B cell (primary cell): ENCODE measurements at regions not wholly inside any gene's neighbourhood (a gene's known extent, or its start where the extent isn't known, plus 50 kb on each side); places are given as distances from the start of the nearest gene placed in this dataset.

Experiments used
- EZH2 ChIP-seq: IDR thresholded peaks from 2 replicates; pipeline ENCODE4 v1.6.1; 2012; ENCODE audit warnings: borderline replicate concordance, low read depth, mild to moderate bottlenecking, moderate library complexity, low read length; ENCODE audit not compliant: insufficient read depth, poor library complexity, severe bottlenecking
- TF ChIP-seq, protein P1 (sequence below): fragments of 200-600 bp; IDR thresholded peaks from one replicate; pipeline ENCODE4 v1.8.0; 2022; ENCODE audit warnings: antibody characterized with exemption, mild to moderate bottlenecking

DNA sequence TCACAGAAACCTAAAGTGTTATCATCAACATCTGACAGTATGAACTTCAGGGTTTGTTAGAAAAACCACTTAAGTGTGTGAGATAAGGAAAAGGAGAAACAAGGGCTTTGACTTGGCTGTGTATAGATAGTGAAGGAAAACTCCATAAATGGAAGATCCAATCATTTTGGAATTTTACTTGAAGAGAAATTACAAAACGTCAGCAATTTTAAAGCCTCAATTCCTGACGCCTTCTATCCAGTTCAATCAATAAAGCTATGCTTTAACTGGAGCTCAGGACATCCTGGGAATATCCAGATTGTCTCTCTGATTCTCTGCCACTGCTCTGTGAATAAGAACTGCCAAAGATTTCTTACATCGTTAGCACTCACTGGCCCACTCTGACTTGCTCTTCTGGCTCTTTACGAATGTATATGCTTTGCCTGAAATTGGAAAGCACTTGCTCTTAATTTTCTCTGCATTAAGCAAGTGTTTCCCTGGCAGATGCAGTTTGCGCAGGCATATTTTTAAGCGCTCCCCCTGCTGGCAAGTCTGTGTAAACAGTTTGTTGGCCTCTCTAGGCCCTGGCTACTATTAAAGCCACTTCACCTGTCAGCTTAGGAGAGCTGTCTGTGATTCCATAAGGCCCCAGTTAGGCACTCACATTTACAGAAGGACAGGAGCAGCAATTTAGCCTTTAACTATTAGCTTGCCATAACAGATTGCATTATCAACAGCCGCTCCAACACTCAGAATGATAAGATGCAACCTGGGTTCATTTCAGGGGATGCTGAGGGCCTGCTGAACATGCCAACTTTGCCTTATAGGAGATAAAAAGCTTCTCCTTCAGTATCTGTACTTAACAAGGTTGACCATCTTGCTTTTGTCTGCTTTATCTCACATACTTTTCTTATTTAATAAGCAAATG is 251.4 kb upstream of the DDX53 start:
- TF ChIP-seq, protein P1, sequence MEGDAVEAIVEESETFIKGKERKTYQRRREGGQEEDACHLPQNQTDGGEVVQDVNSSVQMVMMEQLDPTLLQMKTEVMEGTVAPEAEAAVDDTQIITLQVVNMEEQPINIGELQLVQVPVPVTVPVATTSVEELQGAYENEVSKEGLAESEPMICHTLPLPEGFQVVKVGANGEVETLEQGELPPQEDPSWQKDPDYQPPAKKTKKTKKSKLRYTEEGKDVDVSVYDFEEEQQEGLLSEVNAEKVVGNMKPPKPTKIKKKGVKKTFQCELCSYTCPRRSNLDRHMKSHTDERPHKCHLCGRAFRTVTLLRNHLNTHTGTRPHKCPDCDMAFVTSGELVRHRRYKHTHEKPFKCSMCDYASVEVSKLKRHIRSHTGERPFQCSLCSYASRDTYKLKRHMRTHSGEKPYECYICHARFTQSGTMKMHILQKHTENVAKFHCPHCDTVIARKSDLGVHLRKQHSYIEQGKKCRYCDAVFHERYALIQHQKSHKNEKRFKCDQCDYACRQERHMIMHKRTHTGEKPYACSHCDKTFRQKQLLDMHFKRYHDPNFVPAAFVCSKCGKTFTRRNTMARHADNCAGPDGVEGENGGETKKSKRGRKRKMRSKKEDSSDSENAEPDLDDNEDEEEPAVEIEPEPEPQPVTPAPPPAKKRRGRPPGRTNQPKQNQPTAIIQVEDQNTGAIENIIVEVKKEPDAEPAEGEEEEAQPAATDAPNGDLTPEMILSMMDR = peak; percentile 71
- no peak for TF ChIP-seq EZH2
